Prostate gland (tissue), 2 donors: ENCODE measurements at regions not wholly inside any gene's neighbourhood (a gene's known extent, or its start where the extent isn't known, plus 50 kb on each side); places are given as distances from the start of the nearest gene placed in this dataset.
"Not testable (repeated sequence)": the region's sequence is repeated elsewhere in the genome, so short reads cannot be mapped to it uniquely, and the experiment has no call there.

ENCODE experiments used
- DNase-seq: peaks from one replicate; pipeline ENCODE4 v3.0.0-alpha.2; 2019; ENCODE audit warnings: low spot score
- H3K27ac ChIP-seq, 2 donors: fragments of 200-600 bp; sonication (generic); 2 replicates each; pipeline ENCODE4 v1.5.1; 2017 to 2019
- H3K27me3 ChIP-seq: fragments of 200-600 bp; sonication (generic); replicated peaks from 2 replicates; pipeline ENCODE4 v1.5.1; 2019; ENCODE audit not compliant: insufficient read depth
- H3K36me3 ChIP-seq, 2 donors: fragments of 200-600 bp; sonication (generic); 1 replicate in 1 of 2; 2 replicates in 1 of 2; pipeline versions ENCODE4 v1.5.1 to v1.8.1; 2017 to 2019
- H3K4me1 ChIP-seq: fragments of 200-600 bp; sonication (generic); replicated peaks from 2 replicates; pipeline ENCODE4 v1.5.1; 2019
- H3K4me3 ChIP-seq, 2 donors: fragments of 200-600 bp; sonication (generic); 2 replicates each; pipeline ENCODE4 v1.5.1; 2017 to 2019
- H3K9me3 ChIP-seq: fragments of 200-600 bp; sonication (generic); 2 replicates; pipeline ENCODE4 v1.5.1; 2017
- POLR2A ChIP-seq: fragments of 450-650 bp; IDR thresholded peaks from one replicate; pipeline ENCODE4 v1.6.1; 2016; ENCODE audit warnings: antibody characterized with exemption, mild to moderate bottlenecking
- POLR2AphosphoS5 ChIP-seq: sonication (generic); formaldehyde crosslinking; IDR thresholded peaks from one replicate; pipeline ENCODE4 v1.6.1; 2017; ENCODE audit warnings: antibody characterized with exemption
- WGBS: methylation state at CpG from one replicate; pipeline ENCODE4 v1.1.5; 2018; 5-methylcytosine and 5-hydroxymethylcytosine counted together
- intact Hi-C: fragments of 100-400 bp; cut with DNase I; formaldehyde crosslinking; loops from one replicate; pipeline ENCODE4 v1.14.2; 2022
- TF ChIP-seq, protein P1 (sequence below), 4 experiments: fragments of 200-600 bp in 2 of 4; fragments of 450-650 bp in 2 of 4; sonication (generic) in 2 of 4; IDR thresholded peaks; 1 replicate in 3 of 4; 2 replicates in 1 of 4; pipeline ENCODE4 v1.5.1; 2016 to 2019; ENCODE audit warnings: antibody characterized with exemption in 4 of 4, mild to moderate bottlenecking in 2 of 4, moderate library complexity in 2 of 4

DNA sequence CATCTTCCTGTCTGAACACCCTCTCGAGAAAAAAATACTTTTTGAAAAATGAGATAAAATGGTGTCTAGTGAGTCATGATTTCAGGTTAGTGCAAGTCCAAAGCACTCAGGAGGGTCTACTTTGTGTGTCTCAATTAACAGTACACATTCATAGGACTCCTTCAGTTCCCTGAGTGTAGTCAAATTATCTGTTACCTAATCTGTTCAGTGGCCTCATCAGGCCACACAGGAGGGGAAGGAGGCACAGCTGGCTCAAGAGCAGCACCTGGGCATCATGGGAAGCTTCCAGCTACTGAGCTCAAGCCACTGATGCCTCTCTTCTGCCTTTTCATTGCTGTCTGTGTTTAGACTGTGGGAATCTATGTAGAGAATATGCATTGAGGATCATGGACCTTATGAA lies 341.4 kb upstream of the SGO1 start:
- no peak overlapping the region for H3K27ac ChIP-seq
- WGBS, result 70% methylated on average over 1 of the region's 1 CpG

DNA sequence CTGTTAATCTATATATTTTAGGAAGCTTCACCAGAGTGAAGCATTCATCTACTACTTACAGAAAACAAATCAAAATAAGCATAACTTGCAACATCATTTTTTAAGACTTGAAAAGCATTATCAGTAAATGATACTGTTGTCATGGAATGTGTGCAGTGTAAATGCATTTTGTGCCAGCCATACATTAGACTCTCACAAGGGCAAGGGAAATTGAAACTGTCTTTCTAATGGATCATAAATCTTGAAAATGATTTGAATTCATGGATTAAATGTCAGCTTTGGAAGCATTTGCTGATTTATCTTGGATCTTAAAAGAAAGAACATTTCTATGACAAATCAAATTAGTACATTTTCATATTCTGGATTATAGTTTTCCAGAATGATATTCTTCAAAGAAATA lies 338.3 kb upstream of the SGO1 start:
- no peak overlapping the region for H3K4me3 ChIP-seq
- H3K27ac ChIP-seq, result no peak overlapping the region
- H3K4me1 ChIP-seq, result no peaks in the 10 kb centered on the region
- no peak for DNase-seq
- no peaks in the 10 kb centered on the region for H3K36me3 ChIP-seq
- no peaks in the 10 kb centered on the region for H3K27me3 ChIP-seq
- H3K9me3 ChIP-seq, result no peaks in the 10 kb centered on the region
- TF ChIP-seq POLR2A, result no peak
- TF ChIP-seq, protein P1, sequence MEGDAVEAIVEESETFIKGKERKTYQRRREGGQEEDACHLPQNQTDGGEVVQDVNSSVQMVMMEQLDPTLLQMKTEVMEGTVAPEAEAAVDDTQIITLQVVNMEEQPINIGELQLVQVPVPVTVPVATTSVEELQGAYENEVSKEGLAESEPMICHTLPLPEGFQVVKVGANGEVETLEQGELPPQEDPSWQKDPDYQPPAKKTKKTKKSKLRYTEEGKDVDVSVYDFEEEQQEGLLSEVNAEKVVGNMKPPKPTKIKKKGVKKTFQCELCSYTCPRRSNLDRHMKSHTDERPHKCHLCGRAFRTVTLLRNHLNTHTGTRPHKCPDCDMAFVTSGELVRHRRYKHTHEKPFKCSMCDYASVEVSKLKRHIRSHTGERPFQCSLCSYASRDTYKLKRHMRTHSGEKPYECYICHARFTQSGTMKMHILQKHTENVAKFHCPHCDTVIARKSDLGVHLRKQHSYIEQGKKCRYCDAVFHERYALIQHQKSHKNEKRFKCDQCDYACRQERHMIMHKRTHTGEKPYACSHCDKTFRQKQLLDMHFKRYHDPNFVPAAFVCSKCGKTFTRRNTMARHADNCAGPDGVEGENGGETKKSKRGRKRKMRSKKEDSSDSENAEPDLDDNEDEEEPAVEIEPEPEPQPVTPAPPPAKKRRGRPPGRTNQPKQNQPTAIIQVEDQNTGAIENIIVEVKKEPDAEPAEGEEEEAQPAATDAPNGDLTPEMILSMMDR (IDR thresholded peaks at IDR 0.05), result no peak
- no peak for TF ChIP-seq POLR2AphosphoS5
- intact Hi-C loops, result no loop called here

More for the DNA sequence above, 341.4 kb upstream of the SGO1 start:
- Histone ChIP-seq H3K27me3 (no peaks in the 10 kb centered on the region), H3K9me3 (no peaks in the 10 kb centered on the region), H3K36me3 (no peaks in the 10 kb centered on the region), H3K4me1 (no peaks in the 10 kb centered on the region), H3K4me3 (no peak overlapping the region)
- no peak for DNase-seq
- intact Hi-C loops, result no loop called here
- TF ChIP-seq POLR2A (no peak), POLR2AphosphoS5 (no peak)
- TF ChIP-seq, protein P1 (IDR thresholded peaks at IDR 0.05), result no peak

DNA sequence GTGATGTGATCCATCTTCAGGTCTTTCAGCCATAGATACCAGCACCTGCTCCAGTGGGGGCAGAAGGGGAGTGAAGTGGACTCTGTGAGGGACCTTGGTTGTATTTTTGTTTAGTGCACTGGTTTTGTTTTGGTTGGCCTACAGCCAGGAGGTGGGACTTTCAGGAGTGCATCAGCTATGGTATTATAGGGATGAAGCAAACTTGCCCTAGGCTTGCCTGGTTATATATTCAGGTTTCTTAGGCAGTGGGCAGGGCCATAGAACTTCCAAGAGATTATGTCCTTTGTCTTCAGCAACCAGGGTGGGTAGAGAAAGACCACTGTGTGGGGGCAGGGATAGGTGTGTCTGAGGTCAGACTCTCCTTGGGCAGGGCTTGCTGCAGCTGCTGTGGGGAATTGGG lies 337.3 kb upstream of the SGO1 start:
- H3K4me1 ChIP-seq, result no peaks in the 10 kb centered on the region
- H3K27me3 ChIP-seq, result no peaks in the 10 kb centered on the region
- DNase-seq, result no peak
- H3K27ac ChIP-seq, result no peak overlapping the region
- TF ChIP-seq, protein P1 (IDR thresholded peaks at IDR 0.05), result no peak
- no peak for TF ChIP-seq POLR2A
- no peak for TF ChIP-seq POLR2AphosphoS5
- intact Hi-C loops, result no loop called here
- H3K36me3 ChIP-seq, result no peaks in the 10 kb centered on the region
- no peak overlapping the region for H3K4me3 ChIP-seq
- H3K9me3 ChIP-seq, result no peaks in the 10 kb centered on the region

DNA sequence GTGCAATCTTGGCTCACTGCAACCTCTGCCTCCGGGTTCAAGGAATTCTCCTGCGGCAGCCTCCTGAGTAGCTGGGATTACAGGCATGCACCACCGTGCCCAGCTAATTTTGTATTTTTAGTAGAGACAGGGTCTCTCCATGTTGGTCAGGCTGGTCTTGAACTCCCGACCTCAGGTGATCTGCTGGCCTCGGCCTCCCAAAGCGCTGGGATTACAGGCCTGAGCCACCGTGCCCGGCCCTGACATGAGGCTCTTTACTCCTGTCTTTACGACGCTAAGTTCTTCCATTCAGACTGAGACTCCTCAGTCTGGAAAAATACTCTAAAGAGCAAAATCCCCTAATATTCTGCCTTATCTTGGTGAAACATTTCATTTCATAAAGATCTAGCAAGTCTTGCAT lies 331.3 kb upstream of the SGO1 start:
- WGBS, result 95% methylated on average over 10 of the region's 10 CpGs
- H3K4me1 ChIP-seq, H3K27me3 ChIP-seq, H3K4me3 ChIP-seq, H3K36me3 ChIP-seq, intact Hi-C loops, DNase-seq, H3K27ac ChIP-seq, H3K9me3 ChIP-seq: not testable (repeated sequence)

DNA sequence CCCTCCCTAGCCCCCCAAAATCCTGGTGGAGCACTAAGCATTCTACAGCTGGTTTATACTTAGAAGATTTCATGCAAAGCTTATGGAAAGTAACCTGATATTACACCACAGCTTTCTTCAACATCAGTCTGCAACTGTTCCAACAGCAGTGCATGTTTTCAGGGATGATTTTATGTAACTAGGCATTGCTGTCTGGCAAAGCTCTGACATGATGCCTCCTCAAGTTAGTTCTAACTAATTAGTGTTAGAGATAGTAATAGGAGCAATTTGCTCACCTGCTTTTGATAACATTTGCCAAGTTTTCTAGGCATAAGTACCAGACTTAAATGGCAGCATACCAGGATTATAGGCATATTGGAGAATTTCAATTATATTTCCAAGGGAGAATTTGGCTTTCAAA lies 330.3 kb upstream of the SGO1 start:
- Histone ChIP-seq H3K36me3 (no peaks in the 10 kb centered on the region), H3K4me3 (no peak overlapping the region), H3K9me3 (no peaks in the 10 kb centered on the region), H3K4me1 (no peaks in the 10 kb centered on the region), H3K27ac (no peak overlapping the region), H3K27me3 (no peaks in the 10 kb centered on the region)
- no peak for TF ChIP-seq POLR2AphosphoS5
- no peak for TF ChIP-seq POLR2A
- TF ChIP-seq, protein P1 (IDR thresholded peaks at IDR 0.05), result no peak
- DNase-seq, result no peak
- intact Hi-C loops, result no loop called here

DNA sequence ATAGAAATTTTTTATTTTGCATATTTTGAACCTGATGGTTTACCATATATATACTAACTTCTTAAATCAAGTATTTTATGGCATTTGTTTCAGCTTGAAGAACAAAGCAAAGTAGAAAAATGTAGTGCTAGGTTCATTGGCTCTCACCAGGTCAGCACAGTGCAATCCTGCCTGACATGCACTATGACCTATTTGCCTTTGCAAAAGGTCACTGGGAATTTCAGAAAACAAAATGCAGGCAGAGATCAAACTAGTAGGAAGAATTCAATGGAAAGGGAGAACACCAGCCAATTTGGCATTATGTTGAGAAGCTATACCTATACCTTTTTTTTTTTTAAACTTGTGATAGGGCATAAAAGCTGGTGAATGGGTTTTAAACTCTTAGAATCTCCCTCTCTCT lies 329.8 kb upstream of the SGO1 start:
- H3K36me3 ChIP-seq, result no peaks in the 10 kb centered on the region
- no peaks in the 10 kb centered on the region for H3K27me3 ChIP-seq
- H3K27ac ChIP-seq, result no peak overlapping the region
- H3K4me1 ChIP-seq, result no peaks in the 10 kb centered on the region
- TF ChIP-seq, protein P1 (IDR thresholded peaks at IDR 0.05), result no peak
- TF ChIP-seq POLR2AphosphoS5, result no peak
- TF ChIP-seq POLR2A, result no peak
- no peak for DNase-seq
- H3K4me3 ChIP-seq, result no peak overlapping the region
- intact Hi-C loops, result no loop called here
- no peaks in the 10 kb centered on the region for H3K9me3 ChIP-seq
